Stimulated activated CD8-positive, alpha-beta memory T cell treated with anti-CD3 and anti-CD28 coated beads, Interleukin-4, amount 100 ng/mL, for 1 hour (primary cell): ENCODE measurements at regions not wholly inside any gene's neighbourhood (a gene's known extent, or its start where the extent isn't known, plus 50 kb on each side); places are given as distances from the start of the nearest gene placed in this dataset.

ENCODE experiments used
- DNase-seq, 2 donors: peaks; one replicate each; pipeline ENCODE4 v3.0.0-alpha.2; 2020; ENCODE audit warnings: low read depth in 2 of 2, low spot score in 1 of 2

DNA sequence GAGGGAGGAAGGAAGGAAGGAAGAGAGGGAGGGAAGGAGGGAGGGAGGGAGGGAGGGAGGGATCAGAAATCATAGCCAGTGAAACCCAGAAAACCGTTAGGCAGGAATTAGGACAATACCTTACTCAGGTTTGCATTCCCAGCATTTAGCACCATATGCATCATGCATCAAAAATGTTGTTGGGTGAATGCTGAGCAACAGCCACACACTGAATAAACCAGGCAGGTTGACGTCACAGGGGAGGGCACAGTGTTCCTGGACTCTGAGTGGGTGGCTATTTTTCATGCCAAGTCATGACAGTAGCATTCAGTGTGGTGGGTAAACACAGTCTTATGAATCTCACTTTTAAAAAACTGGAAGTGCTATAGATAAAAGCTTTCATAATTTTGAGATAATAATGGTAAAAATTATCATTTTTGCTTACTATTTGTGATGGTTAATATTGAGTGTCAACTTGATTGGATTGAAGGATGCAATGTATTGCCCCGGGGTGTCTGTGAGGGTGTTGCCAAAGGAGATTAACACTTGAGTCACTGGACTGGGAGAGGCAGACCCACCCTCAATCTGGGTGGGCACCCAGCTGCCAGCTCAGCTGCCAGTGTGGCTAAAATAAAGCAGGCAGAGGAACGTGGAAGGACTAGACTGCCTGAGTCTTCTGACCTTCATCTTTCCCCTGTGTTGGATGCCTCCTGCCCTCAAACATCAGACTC is 199.1 kb upstream of the PRKCQ start:
- no peak for DNase-seq

DNA sequence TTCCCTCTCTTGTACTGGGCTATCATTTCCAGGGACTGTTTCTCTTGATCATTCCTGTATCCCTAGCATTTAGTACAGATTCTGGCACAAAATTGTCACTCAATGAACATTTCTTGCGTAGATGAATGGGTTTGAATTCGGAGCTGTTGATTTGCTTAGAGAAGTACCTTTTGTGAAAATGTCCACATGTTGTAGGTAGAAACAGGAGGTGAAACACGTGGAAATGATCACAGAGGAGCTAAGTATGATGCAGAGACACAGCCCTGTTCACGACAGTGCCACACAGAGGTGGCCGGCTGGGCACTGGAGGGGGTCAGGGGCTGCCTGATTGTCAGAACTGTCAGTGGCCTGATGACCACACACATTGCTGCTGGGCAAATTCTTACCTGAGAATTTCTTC is 196.1 kb upstream of the PRKCQ start:
- DNase-seq, result no peak

DNA sequence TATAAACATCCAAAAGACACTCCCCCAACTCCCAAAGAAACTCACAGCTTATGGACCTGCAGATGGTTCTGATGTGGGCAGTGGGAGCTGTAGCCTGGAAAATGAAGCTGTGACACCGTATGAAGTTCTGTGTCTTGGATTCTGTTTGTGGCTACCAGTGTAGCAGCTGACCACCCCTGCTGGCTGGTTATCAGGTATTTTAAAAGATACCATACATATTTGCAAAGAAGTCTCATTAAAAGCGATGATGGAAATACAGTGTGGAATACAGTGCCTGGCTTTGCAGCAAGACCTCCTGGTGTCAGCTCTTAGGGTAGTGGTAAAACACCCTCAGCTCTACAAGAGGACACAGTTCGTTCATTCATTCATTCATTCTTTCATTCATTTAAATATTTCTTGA is 194.3 kb upstream of the PRKCQ start:
- DNase-seq, result no peak

DNA sequence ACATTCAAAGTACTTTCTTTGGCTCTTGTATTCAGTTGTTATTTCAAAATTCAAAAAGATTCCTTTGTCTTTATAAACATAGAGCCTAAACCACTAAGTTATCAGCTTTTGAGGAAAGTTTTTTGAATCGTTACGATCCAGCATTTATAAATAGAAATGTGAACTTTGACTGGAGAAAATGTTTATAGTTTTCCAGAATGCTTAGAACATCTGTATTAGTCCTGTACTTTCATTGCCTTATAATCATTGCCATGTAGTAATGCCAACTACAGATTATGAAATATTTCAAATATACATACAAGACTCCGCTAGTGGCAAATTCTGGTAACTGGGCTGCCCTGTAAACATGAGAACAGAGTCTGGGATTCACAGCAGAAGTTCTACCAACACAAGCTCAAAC is 191.3 kb upstream of the PRKCQ start:
- DNase-seq, result no peak

DNA sequence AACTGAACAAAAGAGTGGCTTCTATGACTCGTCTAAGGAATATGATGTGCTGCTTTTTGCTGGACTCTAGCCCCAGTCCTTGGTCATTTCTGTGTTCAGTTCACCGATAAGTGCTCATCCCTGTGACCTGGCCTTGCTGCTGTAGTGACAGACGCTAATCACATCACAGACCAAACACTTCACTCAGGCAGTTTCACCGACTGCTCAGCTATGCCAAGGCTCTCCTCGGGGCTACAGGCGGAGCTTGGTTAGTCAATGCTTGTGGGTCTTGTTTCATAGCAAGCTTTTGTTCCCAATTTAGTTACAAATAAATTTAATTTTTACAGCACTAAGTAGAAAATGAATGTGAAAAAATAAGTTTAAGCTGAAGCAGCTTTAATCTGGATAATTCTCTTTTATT is 190.8 kb upstream of the PRKCQ start:
- DNase-seq, result no peak

DNA sequence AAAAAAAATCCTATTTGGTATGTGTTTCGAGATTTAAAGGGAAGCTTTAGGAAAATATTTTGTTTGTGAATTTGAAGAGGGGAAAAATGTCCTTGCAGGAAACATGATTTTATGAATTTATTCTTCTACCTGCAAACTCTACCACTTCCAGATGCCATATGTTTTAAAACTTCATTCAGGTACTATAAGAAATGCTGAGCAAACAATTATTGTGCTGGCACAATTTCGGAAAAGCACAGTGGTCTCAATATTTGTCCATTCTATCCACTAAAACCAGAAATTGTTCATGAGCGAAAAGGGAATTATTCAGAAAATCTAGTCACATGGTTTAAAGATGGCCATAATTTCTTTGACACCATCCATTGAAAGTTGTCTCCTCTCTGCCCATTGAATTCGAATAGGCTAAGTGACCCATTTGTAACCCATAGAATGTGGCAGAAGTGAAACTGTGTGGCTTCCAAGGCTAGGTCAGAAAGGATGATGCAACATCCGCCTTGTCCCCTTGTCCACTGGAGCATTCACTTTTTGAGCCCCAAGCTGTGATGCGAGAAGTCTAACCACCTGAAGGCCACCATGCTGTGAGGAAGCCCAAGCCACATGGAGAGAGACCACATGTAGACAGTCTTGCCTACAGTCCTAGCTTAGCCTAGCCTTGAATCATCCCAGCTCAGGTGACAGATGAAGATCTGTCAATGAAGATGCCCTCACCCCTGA is 189.8 kb upstream of the PRKCQ start:
- DNase-seq, result no peak

DNA sequence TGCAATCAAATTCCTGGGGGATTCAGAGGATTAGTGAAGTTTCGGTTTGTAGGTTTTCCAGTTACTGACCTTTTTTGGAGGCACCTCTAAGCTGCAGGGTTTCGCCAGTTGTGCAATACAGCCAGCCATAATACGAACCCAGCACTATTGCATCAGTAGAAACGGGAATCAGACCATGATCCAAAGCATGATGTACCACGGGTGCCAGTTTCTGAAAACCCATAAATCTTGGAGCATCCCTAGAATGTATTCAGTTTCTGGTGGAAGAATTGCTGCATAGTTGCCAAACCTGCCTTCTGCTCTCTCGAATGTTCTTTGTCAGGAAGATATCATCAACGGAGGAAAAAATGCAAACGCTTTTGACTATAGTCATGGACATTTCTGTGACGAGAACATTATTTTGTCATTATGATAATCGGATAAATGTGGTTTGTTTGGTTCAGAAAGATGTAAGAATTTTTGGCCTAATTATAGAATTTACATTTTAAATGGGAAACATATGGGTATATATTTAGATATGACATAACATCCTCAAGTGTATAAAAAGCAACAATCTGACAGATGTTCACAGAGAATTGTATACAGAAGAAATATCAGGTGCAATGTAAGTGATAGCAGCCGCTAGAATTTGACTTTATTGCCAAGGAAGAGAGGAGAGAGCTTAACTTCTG is 186.2 kb upstream of the PRKCQ start:
- DNase-seq, result no peak

DNA sequence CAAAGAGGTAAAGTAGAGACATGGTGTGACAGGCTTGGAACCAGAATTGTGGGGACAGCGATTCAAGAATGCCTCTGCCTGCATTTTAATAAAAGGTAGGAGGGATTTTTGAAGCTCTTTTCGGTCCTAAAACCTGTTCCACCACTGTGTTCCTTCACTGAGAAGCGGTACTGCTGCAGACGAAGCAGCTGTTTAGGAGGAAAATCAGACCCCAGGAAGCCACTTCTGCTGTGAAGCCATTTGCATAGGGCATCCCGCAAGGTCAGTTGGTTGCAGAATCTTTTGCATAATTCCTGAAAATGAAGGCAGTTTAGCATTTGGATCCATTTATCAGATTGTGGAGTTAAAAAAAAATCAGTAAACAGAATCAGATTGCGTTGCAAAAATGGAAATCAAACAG is 183.3 kb upstream of the PRKCQ start:
- DNase-seq, result no peak

DNA sequence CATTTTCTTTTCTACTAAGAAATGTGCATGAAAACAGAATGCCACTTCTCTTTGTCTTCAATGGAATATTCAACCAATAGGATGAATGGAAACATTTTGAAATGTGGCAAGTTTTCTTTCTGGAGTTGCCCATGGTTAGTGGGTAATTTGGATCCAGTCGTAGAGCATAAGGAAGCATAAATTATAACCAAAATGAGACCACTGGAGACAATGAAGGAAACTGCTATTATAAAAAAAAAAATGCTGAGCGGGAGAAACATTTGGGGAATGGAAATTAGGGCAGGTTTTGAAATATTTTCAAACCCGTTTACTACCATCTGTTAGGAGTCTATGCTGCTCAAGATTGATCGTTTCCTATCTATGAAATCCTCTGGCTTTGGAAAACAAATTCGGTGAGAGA is 182.9 kb upstream of the PRKCQ start:
- no peak for DNase-seq

DNA sequence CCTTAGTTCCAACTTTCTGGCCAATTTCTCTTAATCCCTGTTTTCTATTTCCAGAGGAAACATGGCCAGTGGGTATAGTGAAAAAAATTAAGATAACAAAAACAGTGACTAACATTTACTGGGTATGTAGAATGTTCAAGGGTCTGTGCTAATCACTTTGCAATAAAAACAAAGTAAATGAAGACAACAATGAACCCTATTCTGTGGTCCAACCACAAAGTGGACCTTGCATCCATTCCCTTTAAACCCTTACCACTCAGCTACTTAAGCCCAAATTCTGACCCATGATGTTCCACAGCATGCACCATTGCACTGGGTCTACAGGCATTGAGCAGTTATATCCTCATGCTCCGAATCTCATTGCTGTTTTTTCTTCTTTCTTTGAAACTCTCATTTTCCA is 179.9 kb upstream of the PRKCQ start:
- DNase-seq, result no peak

DNA sequence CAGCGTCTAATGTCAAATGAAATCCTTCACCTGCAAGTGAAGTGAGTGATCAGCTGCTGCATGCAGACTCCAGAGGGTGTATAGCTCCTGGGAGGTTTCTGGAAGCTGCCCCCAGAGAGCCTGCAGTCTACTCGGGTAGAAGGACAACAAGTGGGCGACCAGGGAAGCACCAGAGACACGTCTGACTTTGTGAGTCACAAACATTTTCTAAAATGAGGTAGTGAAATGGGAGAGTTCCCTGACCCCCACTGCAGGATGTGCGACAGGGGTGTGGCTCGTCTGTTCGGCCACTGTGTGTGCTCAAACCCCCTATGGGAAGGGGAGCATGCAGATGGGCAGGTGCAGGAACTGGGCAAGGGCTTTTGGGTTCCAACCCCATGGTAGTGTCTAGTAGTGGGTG is 177.1 kb upstream of the PRKCQ start:
- DNase-seq, result no peak

DNA sequence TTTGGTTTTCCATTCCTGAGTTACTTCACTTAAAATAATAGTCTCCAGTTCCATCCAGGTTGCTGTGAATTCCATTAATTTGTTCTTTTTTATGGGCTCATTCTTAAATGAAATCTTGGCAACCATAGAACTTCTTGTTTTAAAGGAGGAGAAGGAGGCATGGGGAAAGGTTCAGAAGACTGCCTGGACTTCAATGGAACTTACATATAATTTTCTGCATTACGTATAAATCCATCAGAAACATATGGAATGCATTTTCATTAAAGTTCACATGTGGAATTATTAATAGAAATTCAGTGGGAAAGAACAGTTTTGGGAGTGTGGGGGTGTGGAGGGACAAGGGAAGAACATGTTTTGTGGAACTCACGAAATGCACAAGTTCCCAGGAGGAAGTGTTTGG is 176.6 kb upstream of the PRKCQ start:
- DNase-seq, result no peak

DNA sequence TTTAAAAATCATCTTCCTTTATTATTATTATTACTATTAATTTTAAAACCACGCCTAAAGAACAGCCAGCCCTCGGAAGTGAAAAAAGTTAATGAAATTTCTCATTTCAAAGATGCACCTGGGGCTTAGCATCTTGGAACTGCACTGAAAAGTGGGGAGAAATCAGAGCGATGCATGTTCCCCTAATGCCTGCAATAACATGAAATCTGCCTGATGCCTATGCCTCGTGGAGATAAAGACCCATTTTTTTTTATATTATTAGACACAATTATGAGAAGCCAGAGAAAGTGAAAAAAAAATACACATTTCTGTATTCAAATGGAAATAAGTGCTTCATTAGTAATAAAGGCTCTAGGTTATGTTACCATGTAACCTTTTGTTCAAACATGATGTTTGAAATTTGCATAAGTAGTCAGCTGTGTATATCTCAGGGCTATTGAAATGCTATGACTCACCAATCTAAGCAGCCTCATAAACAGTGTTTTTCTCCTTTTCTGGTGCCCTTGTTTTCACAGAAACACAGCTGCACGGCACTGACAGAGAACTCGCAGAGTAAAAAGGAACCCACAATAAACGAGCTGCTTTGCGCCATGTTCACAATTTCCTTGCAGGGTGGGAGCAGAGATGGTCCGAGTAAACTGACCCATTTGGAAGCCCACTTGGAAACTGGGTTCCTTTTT is 175.8 kb upstream of the PRKCQ start:
- DNase-seq, result no peak

DNA sequence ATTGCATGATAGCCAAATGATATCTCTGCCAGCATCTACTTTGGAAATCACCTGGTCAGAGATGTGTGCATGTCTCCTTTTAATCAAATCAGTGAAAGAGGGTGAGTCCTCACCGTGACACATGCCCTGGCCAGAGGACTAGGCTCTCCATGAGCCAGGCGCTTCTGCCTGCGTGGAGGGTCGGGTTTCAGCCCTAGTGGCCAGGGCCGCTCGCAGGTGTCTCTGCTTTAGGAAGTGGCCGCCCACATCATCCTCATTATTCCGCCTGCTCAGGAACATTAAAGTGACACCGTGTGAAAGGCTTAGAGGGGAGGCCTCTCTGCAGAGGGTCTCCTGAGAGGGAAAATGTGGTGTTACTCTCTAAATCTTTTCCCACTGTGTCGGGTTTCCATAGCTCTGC is 173.6 kb upstream of the PRKCQ start:
- DNase-seq, result no peak

DNA sequence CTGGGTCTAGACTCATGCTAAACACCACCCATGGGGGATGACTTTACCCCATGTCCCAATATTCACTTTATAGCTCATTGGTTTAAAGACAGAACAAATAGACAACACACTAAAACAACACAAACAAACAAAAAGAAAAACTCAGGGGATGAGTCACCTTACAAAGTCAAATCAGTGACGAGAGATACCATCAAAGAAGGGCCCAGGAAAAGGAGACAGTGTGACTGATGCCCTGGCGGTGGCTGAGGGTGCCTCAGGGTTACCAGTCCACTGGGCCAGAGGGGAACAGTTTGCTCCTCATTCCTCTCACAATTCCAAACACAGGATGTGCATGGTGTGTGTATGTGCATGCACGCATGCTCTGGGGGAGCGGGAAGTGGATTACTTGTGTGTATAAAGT is 171.3 kb upstream of the PRKCQ start:
- no peak for DNase-seq

DNA sequence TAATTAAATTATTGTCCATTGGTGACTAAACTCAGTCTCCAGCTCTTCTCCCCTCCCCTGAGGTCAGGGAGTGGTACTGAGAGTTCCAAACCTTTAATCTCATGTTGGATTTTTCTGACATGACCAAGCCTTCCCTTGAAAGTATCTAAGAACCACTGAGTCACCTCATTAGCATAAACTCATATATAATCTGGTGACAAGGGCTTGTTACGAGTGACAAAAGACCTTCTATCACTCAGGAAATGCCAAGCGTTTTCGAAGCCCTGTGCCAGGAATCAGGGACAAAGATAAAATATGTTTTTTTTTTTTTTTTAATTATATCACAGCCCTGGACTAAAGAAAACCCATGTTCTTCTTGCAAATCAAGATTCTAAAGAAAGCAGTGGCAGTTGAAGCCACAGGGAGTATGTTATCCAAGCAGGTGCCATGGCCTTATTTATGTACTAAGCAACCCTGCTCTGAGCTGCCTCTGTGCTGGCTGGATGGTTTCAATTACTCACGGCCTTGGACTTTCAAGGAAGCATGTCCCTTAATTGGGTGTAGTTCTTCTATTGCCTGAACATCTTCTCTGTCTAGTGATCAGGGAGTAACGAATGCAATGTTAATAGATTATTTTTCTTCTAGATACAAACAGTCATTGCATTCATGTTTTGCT is 169.0 kb upstream of the PRKCQ start:
- no peak for DNase-seq

DNA sequence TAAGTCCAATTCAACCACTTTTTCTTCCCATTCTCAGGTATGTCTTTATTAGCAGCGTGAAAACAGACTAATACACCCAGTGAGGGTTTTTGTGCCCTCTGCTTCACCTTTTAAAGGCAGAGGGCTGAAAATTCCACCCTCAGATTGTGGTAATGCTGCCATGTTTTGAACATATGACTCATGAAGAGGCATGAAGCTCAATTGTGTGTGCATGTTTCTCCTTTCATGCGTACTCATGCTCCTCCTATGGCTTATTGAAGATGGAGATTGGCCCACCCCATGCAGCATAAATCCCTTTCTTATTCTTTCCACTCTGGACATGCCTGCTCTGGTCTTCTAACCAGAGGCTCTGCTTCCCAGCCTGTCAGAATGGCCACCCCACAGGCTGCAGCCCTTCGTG is 168.0 kb upstream of the PRKCQ start:
- DNase-seq, result no peak

DNA sequence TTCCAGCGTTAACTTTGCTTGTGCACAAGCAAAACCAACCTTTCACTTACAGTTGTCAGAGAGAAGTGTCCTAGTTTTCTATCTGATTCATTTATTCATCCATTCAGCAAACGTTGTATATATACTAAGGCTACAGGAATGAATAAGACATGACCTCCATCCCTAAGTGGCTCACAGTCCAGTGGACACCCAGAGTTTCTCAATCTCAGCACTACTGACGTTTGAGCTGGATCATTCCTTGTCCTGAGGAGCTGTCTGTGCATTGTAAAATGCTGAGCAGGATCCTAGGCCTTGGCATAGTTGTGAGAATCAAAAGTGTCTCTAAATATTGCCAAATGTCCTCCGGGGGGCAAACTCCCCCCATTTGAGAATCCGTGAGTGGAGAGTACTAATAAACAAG is 166.7 kb upstream of the PRKCQ start:
- no peak for DNase-seq

DNA sequence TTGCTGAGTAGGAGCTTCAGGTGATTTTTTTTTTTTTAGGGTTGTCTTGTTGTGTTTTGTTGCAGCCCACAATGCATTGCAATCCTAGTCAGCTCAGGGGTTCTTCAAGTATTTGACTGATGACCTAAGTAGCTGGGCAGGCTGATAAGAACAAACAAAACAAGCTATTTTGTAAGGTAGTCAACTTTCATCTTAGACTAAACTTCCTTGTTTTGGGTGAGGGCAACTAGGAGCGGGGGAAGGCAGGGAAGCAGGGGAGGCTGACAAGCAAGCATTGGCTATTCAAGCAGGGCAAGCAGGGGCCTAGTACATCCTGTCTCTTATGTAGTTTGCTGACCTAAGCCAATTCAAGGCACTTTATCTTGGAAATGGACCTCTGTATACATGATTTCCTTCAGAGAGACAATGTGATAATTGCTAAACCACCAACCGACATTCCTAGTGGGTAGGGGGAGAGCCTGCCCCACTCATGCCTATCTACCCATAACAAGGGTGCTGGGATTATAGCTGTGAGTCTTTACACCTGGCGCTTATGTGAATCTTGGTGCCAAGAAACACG is 163.3 kb upstream of the PRKCQ start:
- no peak for DNase-seq

DNA sequence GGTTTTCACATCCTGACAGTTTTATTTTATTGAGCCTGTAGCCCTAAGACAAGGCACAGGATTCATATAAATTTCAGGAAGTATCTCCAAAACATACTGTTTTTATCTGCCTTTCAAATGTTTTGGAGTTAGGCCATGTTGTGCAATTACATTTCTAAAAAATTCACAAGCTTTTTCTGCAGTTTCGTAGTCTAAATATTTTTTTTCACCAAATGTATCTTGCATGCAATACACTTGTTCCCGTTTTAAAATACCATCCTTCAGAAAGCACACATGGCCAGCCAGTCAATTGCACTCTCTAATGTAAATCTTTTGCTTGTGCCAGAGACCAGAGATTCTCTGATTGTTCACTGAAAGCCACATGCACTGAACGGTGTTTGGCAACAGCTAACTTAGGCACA is 161.5 kb upstream of the PRKCQ start:
- no peak for DNase-seq

DNA sequence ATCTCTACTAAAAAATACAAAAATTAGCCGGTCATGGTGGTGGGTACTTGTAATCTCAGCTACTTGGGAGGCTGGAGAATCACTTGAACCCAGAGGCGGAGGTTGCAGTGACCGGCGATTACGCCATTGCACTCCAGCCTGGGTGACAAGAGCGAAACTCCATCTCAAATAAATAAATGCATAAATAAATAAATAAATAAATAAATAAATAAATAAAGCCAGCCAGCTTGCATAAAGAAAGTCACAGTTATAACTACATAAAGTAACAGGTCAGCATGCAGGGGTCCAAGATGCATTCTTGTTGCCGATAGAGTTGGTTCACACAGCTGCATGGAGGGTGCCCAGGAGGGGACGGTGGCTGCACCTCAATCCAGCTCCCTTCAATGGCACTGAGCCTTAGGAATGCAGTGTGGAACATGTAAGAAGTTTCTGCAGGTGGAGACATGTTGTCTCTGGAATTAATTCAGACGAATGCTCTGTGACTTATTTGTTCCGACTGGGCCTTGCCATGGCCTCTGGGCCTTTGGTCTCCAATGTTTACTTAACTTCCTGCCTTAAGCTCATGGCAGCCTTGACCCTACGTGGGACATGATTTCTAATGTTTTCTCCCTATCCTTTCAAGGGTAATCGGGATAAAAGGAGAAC is 159.6 kb upstream of the PRKCQ start:
- no peak for DNase-seq
